ENCODE measurements at regions not wholly inside any gene's neighbourhood (a gene's known extent, or its start where the extent isn't known, plus 50 kb on each side); places are given as distances from the start of the nearest gene placed in this dataset.
"Not testable (repeated sequence)": the region's sequence is repeated elsewhere in the genome, so short reads cannot be mapped to it uniquely, and the experiment has no call there.

GRCh38 chr10:44132361-44133289 lies 252.3 kb downstream of the CXCL12 start:
- in situ Hi-C loops (cut with HindIII; ENCODE audit: low sequenced_read_pairs): no loop called here

- in situ Hi-C loops (cut with HindIII; ENCODE audit: low sequenced_read_pairs): no loop called here
Measured at GRCh38 chr10:44126291-44126717, 258.6 kb downstream of the CXCL12 start.

- in situ Hi-C loops (cut with HindIII; ENCODE audit: low sequenced_read_pairs): no loop called here
Measured at GRCh38 chr10:44125879-44126278, 259.0 kb downstream of the CXCL12 start.

GRCh38 chr10:44118500-44118899 lies 266.4 kb downstream of the CXCL12 start:
- in situ Hi-C loops (cut with HindIII; ENCODE audit: low sequenced_read_pairs): no loop called here

GRCh38 chr10:44116474-44116873 lies 268.4 kb downstream of the CXCL12 start:
- in situ Hi-C loops (cut with HindIII; ENCODE audit: low sequenced_read_pairs): no loop called here

GRCh38 chr10:44115516-44115915 lies 269.4 kb downstream of the CXCL12 start:
- in situ Hi-C loops (cut with HindIII; ENCODE audit: low sequenced_read_pairs): no loop called here

- in situ Hi-C loops (cut with HindIII; ENCODE audit: low sequenced_read_pairs): no loop called here
Measured at GRCh38 chr10:44114441-44114840, 270.5 kb downstream of the CXCL12 start.

- in situ Hi-C loops (cut with HindIII; ENCODE audit: low sequenced_read_pairs): not testable (repeated sequence)
Measured at GRCh38 chr10:44112280-44112679, 272.6 kb downstream of the CXCL12 start.

GRCh38 chr10:44105696-44106095 lies 279.2 kb downstream of the CXCL12 start:
- in situ Hi-C loops (cut with HindIII; ENCODE audit: low sequenced_read_pairs): no loop called here

- in situ Hi-C loops (cut with HindIII; ENCODE audit: low sequenced_read_pairs): no loop called here
Measured at GRCh38 chr10:44102726-44103255, 282.1 kb downstream of the CXCL12 start.

- in situ Hi-C loops (cut with HindIII; ENCODE audit: low sequenced_read_pairs): no loop called here
Measured at GRCh38 chr10:44101082-44101481, 283.8 kb downstream of the CXCL12 start.

- in situ Hi-C loops (cut with HindIII; ENCODE audit: low sequenced_read_pairs): no loop called here
Measured at GRCh38 chr10:44099511-44099910, 285.4 kb downstream of the CXCL12 start.

GRCh38 chr10:44096217-44096616 lies 288.7 kb downstream of the CXCL12 start:
- in situ Hi-C loops (cut with HindIII; ENCODE audit: low sequenced_read_pairs): not testable (repeated sequence)

GRCh38 chr10:44089671-44090070 lies 295.2 kb downstream of the CXCL12 start:
- in situ Hi-C loops (cut with HindIII; ENCODE audit: low sequenced_read_pairs): no loop called here

- in situ Hi-C loops (cut with HindIII; ENCODE audit: low sequenced_read_pairs): no loop called here
Measured at GRCh38 chr10:44087403-44087802, 297.5 kb downstream of the CXCL12 start.

GRCh38 chr10:44083719-44084400 lies 301.0 kb downstream of the CXCL12 start:
- in situ Hi-C loops (cut with HindIII; ENCODE audit: low sequenced_read_pairs): no loop called here

- in situ Hi-C loops (cut with HindIII; ENCODE audit: low sequenced_read_pairs): no loop called here
Measured at GRCh38 chr10:44071479-44071878, 313.4 kb downstream of the CXCL12 start.

GRCh38 chr10:44070282-44070681 lies 314.6 kb downstream of the CXCL12 start:
- in situ Hi-C loops (cut with HindIII; ENCODE audit: low sequenced_read_pairs): no loop called here

GRCh38 chr10:44069573-44069972 lies 315.3 kb downstream of the CXCL12 start:
- in situ Hi-C loops (cut with HindIII; ENCODE audit: low sequenced_read_pairs): no loop called here

- in situ Hi-C loops (cut with HindIII; ENCODE audit: low sequenced_read_pairs): no loop called here
Measured at GRCh38 chr10:44068716-44069482, 316.0 kb downstream of the CXCL12 start.

- in situ Hi-C loops (cut with HindIII; ENCODE audit: low sequenced_read_pairs): no loop called here
Measured at GRCh38 chr10:44067432-44067831, 317.5 kb downstream of the CXCL12 start.
